ENCODE measurements at regions not wholly inside any gene's neighbourhood (a gene's known extent, or its start where the extent isn't known, plus 50 kb on each side); places are given as distances from the start of the nearest gene placed in this dataset.
"Not testable (repeated sequence)": the region's sequence is repeated elsewhere in the genome, so short reads cannot be mapped to it uniquely, and the experiment has no call there.

DNA sequence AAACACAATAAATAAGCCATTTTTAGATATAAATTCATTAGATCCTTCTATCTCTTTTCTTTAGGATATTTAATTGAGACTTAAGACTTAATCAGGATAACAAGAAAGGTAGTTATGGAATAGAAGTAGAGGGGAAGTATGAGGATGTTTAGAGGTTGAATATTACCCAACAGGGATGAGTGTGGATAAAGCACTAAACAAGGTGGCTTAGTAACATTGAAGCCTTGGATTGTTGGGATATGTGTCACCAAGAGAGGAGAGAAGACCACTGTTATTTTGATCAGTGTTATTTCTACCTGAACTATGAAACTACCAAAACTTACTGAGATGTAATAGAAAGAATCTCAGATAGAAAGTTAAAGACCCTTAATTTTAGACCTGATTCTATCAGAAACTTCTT is 405.7 kb downstream of the PIK3C3 start:
- no peak overlapping the region for H3K4me3 Mint-ChIP-seq
- DNase-seq (ENCODE audit: low spot score in 2 of 2) (no peak), ATAC-seq (replicated peaks; ENCODE audit: extremely low read depth, poor library complexity, severe bottlenecking) (no peak)
- H3K4me1 Mint-ChIP-seq = no peaks in the 10 kb centered on the region
- no peaks in the 10 kb centered on the region for H3K36me3 Mint-ChIP-seq (ENCODE audit: insufficient read depth)
- H3K9me3 Mint-ChIP-seq = no peaks in the 10 kb centered on the region
- no peaks in the 10 kb centered on the region for H3K27me3 Mint-ChIP-seq
- H3K27ac Mint-ChIP-seq (ENCODE audit: low read depth) = no peak overlapping the region

DNA sequence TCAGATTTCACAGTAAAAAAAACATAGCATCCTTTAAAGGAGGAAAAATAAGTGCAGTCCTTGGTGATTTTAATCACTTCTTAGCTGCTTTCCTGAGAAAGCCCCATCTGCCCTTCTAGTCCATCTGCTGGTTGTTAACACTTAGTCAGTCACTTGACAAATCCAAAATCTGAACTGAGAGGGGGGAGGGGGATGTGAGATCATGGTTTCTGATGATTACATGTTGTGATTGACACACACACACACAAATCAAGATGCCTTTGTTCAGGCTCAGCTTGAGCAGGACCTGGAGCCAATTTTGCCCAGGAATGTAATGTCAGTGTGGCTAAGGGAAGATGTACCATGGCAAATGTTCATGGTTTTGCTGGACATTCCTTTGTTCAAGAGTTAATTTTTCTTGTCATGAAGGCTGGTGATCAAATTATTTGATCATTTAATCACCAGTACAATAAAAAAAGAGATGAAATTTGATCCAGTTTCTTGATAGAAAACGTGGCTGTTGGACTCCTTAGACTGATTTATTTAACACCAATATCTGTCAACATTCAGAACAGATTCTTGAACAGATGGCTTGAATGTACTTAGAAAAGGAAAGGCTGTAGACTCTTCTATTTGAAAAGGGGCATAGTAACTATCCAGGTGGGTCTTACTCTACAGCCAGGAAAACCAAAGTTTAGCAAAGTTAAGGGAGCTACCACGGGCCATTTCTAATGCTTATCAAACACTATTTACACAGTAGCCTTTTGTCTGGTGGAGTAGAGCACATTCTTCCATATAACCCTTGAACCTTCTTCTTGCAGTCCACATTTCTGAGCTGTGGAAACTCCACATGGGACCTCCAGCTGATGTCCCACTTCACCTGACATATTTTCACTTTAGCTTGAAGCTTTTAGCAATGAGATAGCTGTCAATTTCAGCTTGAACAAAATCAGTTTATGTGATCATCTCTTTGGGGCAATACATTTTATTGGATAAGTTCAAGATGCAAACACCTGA is 408.7 kb downstream of the PIK3C3 start:
- no peaks in the 10 kb centered on the region for H3K36me3 Mint-ChIP-seq (ENCODE audit: insufficient read depth)
- no peak for ATAC-seq (replicated peaks; ENCODE audit: extremely low read depth, poor library complexity, severe bottlenecking)
- no peaks in the 10 kb centered on the region for H3K4me1 Mint-ChIP-seq

DNA sequence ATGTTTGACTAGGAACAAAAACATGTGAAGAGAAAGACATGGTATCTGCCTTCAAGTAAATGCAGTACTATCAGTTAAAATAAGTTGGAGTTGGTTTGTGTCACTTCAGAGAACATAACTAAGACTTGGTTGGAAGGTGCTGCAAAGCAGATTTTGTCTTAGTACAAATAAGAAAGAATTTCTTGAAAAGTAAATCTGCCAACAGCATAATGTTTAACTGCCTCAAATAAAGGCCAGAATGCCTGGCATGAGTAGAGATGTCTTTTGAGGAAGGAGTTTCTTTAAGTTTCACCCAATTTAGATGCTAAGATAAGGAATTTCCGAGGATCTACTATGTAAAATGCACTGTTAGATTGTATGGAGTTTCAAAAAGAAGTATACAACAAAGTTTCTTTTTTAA is 409.7 kb downstream of the PIK3C3 start:
- H3K27ac Mint-ChIP-seq (ENCODE audit: low read depth) = no peak overlapping the region
- ATAC-seq (replicated peaks; ENCODE audit: extremely low read depth, poor library complexity, severe bottlenecking) (no peak), DNase-seq (ENCODE audit: low spot score in 2 of 2) (no peak)
- no peaks in the 10 kb centered on the region for H3K36me3 Mint-ChIP-seq (ENCODE audit: insufficient read depth)
- H3K4me3 Mint-ChIP-seq = no peak overlapping the region
- no peaks in the 10 kb centered on the region for H3K27me3 Mint-ChIP-seq
- H3K9me3 Mint-ChIP-seq = no peaks in the 10 kb centered on the region
- no peaks in the 10 kb centered on the region for H3K4me1 Mint-ChIP-seq

More for the DNA sequence above, 408.7 kb downstream of the PIK3C3 start:
- Mint-ChIP-seq H3K27ac (ENCODE audit: low read depth) (no peak overlapping the region), H3K27me3 (no peaks in the 10 kb centered on the region), H3K9me3 (no peaks in the 10 kb centered on the region), H3K4me3 (no peak overlapping the region)
- no peak for DNase-seq (ENCODE audit: low spot score in 2 of 2)

DNA sequence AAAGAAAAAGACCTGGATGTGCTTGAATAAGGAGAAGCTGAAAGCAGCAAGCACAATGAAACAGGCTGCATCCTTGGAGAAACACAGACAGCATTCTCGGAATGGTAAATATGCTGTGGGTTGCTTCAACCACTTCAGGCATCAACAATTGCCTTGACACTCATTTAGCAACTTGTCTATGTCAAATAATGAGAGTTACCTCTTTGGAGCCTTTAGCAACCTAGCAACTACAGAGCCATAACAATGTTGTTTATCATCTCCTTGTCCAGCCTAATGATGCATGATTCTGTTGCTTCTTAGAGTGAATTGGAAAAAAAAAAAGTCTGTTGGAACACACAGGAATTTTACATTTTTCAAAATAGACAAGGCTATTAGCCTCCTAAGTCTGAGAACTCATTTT is 410.6 kb downstream of the PIK3C3 start:
- no peaks in the 10 kb centered on the region for H3K27me3 Mint-ChIP-seq
- H3K9me3 Mint-ChIP-seq = no peaks in the 10 kb centered on the region
- no peak overlapping the region for H3K4me3 Mint-ChIP-seq

DNA sequence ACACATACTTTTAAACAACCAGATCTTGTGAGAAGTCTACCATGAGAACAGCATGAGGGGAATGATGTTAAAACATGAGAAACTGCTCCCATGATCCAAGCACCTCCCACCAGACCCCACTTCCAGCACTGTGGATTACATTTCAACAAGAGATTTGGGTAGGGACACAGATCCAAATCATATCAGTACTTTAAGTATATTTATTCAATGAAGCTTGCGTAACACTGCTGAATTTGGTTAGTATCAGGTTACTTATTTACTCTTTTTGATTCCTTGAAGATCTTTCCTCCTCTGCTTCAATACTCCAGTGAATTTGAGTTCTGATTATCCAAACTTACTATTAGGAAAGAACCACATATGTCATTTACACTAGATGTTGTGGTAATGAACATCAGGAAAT is 418.6 kb downstream of the PIK3C3 start:
- H3K27me3 Mint-ChIP-seq = no peaks in the 10 kb centered on the region
- no peak overlapping the region for H3K4me3 Mint-ChIP-seq
- H3K36me3 Mint-ChIP-seq (ENCODE audit: insufficient read depth) = no peaks in the 10 kb centered on the region
- no peak overlapping the region for H3K27ac Mint-ChIP-seq (ENCODE audit: low read depth)
- H3K4me1 Mint-ChIP-seq = no peaks in the 10 kb centered on the region
- no peak for DNase-seq (ENCODE audit: low spot score in 2 of 2)
- ATAC-seq (replicated peaks; ENCODE audit: extremely low read depth, poor library complexity, severe bottlenecking) = no peak
- peaks cover 1% of the 10 kb centered on the region for H3K9me3 Mint-ChIP-seq

More for the DNA sequence above, 410.6 kb downstream of the PIK3C3 start:
- ATAC-seq (replicated peaks; ENCODE audit: extremely low read depth, poor library complexity, severe bottlenecking) (no peak), DNase-seq (ENCODE audit: low spot score in 2 of 2) (no peak)
- Mint-ChIP-seq H3K36me3 (ENCODE audit: insufficient read depth) (no peaks in the 10 kb centered on the region), H3K27ac (ENCODE audit: low read depth) (no peak overlapping the region), H3K4me1 (no peaks in the 10 kb centered on the region)

DNA sequence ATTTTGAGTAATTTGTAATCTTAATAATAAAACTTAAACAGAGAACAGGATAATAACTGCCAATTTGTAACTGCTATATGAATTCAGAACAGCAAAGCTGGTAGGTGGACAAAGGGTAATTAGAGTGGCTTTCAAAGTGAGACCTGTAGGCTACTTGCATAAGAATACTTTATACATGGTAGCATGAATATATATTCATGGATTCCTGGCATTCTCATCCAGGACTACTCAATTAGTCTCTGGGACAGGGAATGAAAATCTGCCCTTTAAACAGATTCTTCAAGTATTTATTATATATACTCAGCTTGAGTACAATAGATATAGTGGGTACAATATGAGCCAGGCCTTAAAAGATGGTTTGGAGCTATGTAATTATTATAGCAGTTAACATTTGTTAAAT is 419.9 kb downstream of the PIK3C3 start:
- no peaks in the 10 kb centered on the region for H3K36me3 Mint-ChIP-seq (ENCODE audit: insufficient read depth)
- ATAC-seq (replicated peaks; ENCODE audit: extremely low read depth, poor library complexity, severe bottlenecking) = no peak
- peaks cover 10% of the 10 kb centered on the region for H3K9me3 Mint-ChIP-seq
- H3K4me1 Mint-ChIP-seq = no peaks in the 10 kb centered on the region
- H3K27me3 Mint-ChIP-seq = no peaks in the 10 kb centered on the region
- H3K4me3 Mint-ChIP-seq = no peak overlapping the region
- DNase-seq (ENCODE audit: low spot score in 2 of 2) = no peak
- no peak overlapping the region for H3K27ac Mint-ChIP-seq (ENCODE audit: low read depth)

DNA sequence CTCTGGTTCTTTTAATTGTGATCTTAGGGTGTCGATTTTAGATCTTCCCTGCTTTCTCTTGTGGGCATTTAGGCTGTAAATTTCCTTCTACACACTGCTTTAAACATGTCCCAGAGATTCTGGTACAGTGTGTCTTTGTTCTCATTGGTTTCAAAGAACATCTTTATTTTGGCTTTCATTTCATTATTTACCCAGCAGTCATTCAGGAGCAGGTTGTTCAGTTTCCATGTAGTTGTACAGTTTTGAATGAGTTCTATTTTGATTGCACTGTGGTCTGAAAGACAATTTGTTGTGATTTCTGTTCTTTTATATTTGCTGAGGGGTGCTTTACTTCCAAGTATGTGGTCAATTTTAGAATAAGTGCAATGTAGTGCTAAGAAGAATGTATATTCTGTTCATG is 423.8 kb downstream of the PIK3C3 start:
- H3K27me3 Mint-ChIP-seq; H3K27ac Mint-ChIP-seq (ENCODE audit: low read depth); ATAC-seq (replicated peaks; ENCODE audit: extremely low read depth, poor library complexity, severe bottlenecking); DNase-seq (ENCODE audit: low spot score in 2 of 2); H3K36me3 Mint-ChIP-seq (ENCODE audit: insufficient read depth); H3K4me3 Mint-ChIP-seq; H3K4me1 Mint-ChIP-seq: not testable (repeated sequence)
- peaks cover 16% of the 10 kb centered on the region for H3K9me3 Mint-ChIP-seq

DNA sequence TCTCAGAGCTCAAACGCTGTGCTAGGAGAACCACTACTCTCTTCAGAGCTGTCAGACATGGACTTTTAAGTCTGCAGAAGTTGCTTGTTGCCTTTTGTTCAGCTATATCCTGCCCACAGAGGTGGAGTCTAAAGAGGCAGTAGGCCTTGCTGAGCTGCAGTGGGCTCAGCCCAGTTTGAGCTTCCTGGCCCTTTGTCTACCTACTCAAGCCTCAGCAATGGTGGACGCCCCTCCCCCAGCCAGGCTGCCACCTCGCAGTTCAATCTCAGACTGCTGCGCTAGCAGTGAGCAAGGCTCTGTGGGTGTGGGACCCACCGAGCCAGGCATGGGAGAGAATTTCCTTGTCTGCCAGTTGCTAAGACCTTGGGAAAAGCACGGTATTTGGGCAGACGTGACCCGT is 426.2 kb downstream of the PIK3C3 start:
- peaks cover 23% of the 10 kb centered on the region for H3K9me3 Mint-ChIP-seq
- H3K4me1 Mint-ChIP-seq; H3K27me3 Mint-ChIP-seq; ATAC-seq (replicated peaks; ENCODE audit: extremely low read depth, poor library complexity, severe bottlenecking); H3K36me3 Mint-ChIP-seq (ENCODE audit: insufficient read depth); H3K4me3 Mint-ChIP-seq; H3K27ac Mint-ChIP-seq (ENCODE audit: low read depth); DNase-seq (ENCODE audit: low spot score in 2 of 2): not testable (repeated sequence)

DNA sequence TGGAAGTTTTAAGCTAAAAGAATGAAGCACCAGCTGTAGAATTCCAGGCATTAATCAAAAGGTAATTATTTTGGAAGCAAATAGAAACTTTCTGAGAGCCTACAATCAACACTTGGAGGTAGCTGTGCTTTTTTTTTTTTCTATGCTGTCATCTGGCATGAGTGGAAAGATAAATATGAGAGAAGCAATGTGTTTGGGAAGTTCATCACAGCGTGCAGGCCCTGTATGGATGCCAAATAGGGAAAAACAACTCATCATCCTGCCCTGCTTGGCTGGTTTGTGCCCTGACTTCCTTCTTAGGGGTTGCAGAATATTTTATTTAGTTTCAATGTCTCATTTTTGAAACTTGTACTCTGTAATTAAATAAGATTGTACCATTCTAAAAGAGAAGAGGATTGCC is 437.4 kb downstream of the PIK3C3 start:
- ATAC-seq (replicated peaks; ENCODE audit: extremely low read depth, poor library complexity, severe bottlenecking) (no peak), DNase-seq (ENCODE audit: low spot score in 2 of 2) (no peak)
- Mint-ChIP-seq H3K36me3 (ENCODE audit: insufficient read depth) (no peaks in the 10 kb centered on the region), H3K4me1 (no peaks in the 10 kb centered on the region), H3K4me3 (no peak overlapping the region), H3K27ac (ENCODE audit: low read depth) (no peak overlapping the region), H3K9me3 (peaks cover 18% of the 10 kb centered on the region), H3K27me3 (no peaks in the 10 kb centered on the region)

DNA sequence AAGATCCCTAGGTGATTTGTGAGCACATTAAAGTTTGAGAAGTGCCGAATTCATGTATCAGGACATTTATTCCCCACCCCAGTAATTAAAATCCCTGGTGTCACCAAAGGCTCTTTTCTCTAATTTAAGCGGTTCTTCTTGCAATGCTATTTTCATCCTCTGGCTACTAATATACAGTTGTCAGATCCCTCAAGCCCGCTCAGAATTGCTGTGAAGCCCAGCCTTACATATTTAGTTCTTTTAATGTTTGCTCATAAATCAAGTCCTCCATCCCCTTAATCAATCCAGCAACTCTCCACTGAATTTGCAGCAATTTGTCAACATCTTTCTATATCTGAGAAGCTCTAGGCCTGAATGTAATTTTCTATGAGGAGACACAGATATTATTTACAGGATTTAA is 437.9 kb downstream of the PIK3C3 start:
- no peaks in the 10 kb centered on the region for H3K4me1 Mint-ChIP-seq
- DNase-seq (ENCODE audit: low spot score in 2 of 2) (no peak), ATAC-seq (replicated peaks; ENCODE audit: extremely low read depth, poor library complexity, severe bottlenecking) (no peak)
- H3K27ac Mint-ChIP-seq (ENCODE audit: low read depth) = no peak overlapping the region
- no peaks in the 10 kb centered on the region for H3K27me3 Mint-ChIP-seq
- H3K36me3 Mint-ChIP-seq (ENCODE audit: insufficient read depth) = no peaks in the 10 kb centered on the region
- no peak overlapping the region for H3K4me3 Mint-ChIP-seq
- peaks cover 20% of the 10 kb centered on the region for H3K9me3 Mint-ChIP-seq

DNA sequence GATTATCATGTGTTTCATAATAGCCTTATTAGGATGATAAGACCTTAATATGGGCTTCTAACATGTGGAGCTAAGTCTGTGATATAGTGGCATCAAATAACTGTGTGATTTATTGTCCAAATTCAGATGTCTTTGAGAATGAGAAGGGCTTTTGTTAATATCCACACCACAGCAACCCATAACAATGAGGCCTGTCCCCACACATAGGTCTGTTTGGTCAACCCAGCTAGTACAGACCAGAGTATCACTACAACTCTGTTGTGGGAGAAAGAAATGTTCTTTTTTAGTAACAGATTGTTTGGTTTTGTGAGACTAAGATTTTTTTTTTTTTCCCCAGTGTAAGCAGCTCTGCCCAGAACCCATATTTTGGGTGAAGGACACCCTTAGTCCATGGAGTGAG is 439.2 kb downstream of the PIK3C3 start:
- Mint-ChIP-seq H3K27ac (ENCODE audit: low read depth) (no peak overlapping the region), H3K27me3 (no peaks in the 10 kb centered on the region), H3K36me3 (ENCODE audit: insufficient read depth) (no peaks in the 10 kb centered on the region), H3K4me1 (no peaks in the 10 kb centered on the region), H3K4me3 (no peak overlapping the region), H3K9me3 (peaks cover 19% of the 10 kb centered on the region)
- DNase-seq (ENCODE audit: low spot score in 2 of 2) (no peak), ATAC-seq (replicated peaks; ENCODE audit: extremely low read depth, poor library complexity, severe bottlenecking) (no peak)

DNA sequence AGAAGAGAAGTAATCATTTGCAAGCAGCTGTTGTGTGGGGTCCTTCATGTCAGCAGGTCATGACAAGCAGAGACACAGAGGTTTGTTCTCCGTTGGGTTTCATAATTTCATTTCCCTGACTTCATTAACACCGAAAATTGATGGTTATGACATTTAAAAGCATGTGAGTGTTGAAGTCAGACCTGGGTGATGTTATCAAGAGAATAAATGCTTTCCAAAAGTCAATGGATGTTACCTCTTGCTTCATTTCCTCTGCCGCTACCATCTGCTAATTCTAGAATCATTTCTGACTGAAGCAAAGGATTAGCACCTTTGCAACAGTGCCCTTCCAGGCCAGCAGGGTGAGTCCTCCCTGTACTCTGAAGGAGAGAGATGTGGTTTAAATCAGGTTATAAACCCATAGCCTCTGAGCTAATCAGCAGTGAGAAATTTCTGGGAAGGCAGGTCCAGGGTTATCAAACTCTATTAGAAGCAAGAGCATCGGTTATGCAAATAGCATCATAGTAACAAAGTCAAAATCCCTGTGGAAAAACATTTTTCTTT is 446.2 kb downstream of the PIK3C3 start:
- no peaks in the 10 kb centered on the region for H3K27me3 Mint-ChIP-seq
- H3K36me3 Mint-ChIP-seq (ENCODE audit: insufficient read depth) = no peaks in the 10 kb centered on the region
- H3K9me3 Mint-ChIP-seq = peaks cover 21% of the 10 kb centered on the region
- no peak overlapping the region for H3K4me3 Mint-ChIP-seq
- DNase-seq (ENCODE audit: low spot score in 2 of 2) (no peak), ATAC-seq (replicated peaks; ENCODE audit: extremely low read depth, poor library complexity, severe bottlenecking) (no peak)
- H3K4me1 Mint-ChIP-seq = no peaks in the 10 kb centered on the region
- no peak overlapping the region for H3K27ac Mint-ChIP-seq (ENCODE audit: low read depth)

DNA sequence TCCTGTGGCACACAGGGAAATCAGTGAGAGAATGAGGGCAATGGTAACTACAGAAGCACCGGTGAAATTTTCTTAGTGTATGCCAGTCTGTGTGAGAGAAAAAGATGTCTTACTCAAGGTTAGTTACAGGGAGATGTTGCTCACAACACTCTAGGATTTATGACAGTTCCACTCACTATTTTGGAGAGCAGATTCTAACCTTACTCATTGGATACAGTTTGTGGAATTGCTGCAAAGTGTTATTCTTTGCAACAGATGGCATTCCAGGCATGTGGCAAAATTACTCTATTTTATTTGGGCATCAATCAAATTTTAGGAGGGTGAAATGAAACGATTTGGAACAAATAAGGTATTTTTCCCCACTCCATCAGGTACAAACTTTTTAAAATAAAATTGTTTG is 449.1 kb downstream of the PIK3C3 start:
- no peaks in the 10 kb centered on the region for H3K27me3 Mint-ChIP-seq
- ATAC-seq (replicated peaks; ENCODE audit: extremely low read depth, poor library complexity, severe bottlenecking) (no peak), DNase-seq (ENCODE audit: low spot score in 2 of 2) (no peak)
- no peaks in the 10 kb centered on the region for H3K4me1 Mint-ChIP-seq
- no peak overlapping the region for H3K4me3 Mint-ChIP-seq
- H3K27ac Mint-ChIP-seq (ENCODE audit: low read depth) = no peak overlapping the region
- H3K9me3 Mint-ChIP-seq = peaks cover 19% of the 10 kb centered on the region
- H3K36me3 Mint-ChIP-seq (ENCODE audit: insufficient read depth) = no peaks in the 10 kb centered on the region

All from central memory CD8-positive, alpha-beta T cell (primary cell).